ENCODE measurements at regions not wholly inside any gene's neighbourhood (a gene's known extent, or its start where the extent isn't known, plus 50 kb on each side); places are given as distances from the start of the nearest gene placed in this dataset.
"Not testable (repeated sequence)": the region's sequence is repeated elsewhere in the genome, so short reads cannot be mapped to it uniquely, and the experiment has no call there.

DNA sequence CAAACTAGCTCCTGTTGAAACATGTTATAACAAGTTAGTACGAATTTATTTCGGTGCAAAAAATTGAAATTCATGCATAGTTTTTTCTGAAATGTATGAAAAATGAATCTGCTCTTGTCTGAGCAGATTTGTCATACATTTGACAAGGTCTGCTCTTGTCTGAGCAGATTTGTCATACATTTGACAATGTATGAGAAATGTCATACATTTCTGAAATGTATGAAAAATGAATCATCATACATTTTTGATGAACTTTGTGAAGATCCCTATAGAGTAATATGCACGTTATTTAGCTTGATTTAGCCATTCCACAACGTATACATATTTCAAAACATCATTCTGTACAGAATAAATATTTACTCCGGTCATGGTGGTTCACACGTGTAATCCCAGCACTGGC lies 85.9 kb upstream of the PARP8 start:
- Mint-ChIP-seq H3K4me3 (no peak overlapping the region), H3K4me1 (peaks cover 44% of the 10 kb centered on the region), H3K36me3 (ENCODE audit: low read depth) (no peaks in the 10 kb centered on the region), H3K27me3 (ENCODE audit: low read depth, poor library complexity) (no peaks in the 10 kb centered on the region), H3K9me3 (no peaks in the 10 kb centered on the region), H3K27ac (no peak overlapping the region)
- TF ChIP-seq, protein P1, sequence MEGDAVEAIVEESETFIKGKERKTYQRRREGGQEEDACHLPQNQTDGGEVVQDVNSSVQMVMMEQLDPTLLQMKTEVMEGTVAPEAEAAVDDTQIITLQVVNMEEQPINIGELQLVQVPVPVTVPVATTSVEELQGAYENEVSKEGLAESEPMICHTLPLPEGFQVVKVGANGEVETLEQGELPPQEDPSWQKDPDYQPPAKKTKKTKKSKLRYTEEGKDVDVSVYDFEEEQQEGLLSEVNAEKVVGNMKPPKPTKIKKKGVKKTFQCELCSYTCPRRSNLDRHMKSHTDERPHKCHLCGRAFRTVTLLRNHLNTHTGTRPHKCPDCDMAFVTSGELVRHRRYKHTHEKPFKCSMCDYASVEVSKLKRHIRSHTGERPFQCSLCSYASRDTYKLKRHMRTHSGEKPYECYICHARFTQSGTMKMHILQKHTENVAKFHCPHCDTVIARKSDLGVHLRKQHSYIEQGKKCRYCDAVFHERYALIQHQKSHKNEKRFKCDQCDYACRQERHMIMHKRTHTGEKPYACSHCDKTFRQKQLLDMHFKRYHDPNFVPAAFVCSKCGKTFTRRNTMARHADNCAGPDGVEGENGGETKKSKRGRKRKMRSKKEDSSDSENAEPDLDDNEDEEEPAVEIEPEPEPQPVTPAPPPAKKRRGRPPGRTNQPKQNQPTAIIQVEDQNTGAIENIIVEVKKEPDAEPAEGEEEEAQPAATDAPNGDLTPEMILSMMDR (IDR thresholded peaks at IDR 0.05), result no peak
- no peak for DNase-seq

DNA sequence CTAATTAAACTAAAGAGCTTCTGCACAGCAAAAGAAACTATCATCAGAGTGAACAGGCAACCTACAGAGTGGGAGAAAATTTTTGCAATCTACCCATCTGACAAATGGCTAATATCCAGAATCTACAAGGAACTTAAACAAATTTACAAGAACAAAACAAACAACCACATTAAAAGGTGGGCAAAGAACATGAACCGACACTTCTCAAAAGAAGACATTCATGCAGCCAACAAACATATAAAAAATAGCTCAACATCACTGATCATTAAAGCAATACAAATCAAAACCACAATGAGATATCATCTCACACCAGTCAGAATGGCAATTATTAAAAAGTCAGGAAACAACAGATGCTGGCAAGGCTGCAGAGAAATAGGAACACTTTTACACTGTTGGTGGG lies 84.6 kb upstream of the PARP8 start:
- peaks cover 32% of the 10 kb centered on the region for H3K4me1 Mint-ChIP-seq
- not testable (repeated sequence) for DNase-seq; H3K9me3 Mint-ChIP-seq; H3K27me3 Mint-ChIP-seq (ENCODE audit: low read depth, poor library complexity); H3K36me3 Mint-ChIP-seq (ENCODE audit: low read depth); H3K27ac Mint-ChIP-seq; H3K4me3 Mint-ChIP-seq

- H3K4me1 Mint-ChIP-seq, result peaks cover 27% of the 10 kb centered on the region
- DNase-seq, result no peak
- no peaks in the 10 kb centered on the region for H3K9me3 Mint-ChIP-seq
- TF ChIP-seq, protein P1 (IDR thresholded peaks at IDR 0.05), result no peak
- H3K4me3 Mint-ChIP-seq, result no peak overlapping the region
- H3K36me3 Mint-ChIP-seq (ENCODE audit: low read depth), result no peaks in the 10 kb centered on the region
- H3K27me3 Mint-ChIP-seq (ENCODE audit: low read depth, poor library complexity), result no peaks in the 10 kb centered on the region
- H3K27ac Mint-ChIP-seq, result no peak overlapping the region
Measured at GRCh38 chr5:50582699-50583098, 83.7 kb upstream of the PARP8 start.

DNA sequence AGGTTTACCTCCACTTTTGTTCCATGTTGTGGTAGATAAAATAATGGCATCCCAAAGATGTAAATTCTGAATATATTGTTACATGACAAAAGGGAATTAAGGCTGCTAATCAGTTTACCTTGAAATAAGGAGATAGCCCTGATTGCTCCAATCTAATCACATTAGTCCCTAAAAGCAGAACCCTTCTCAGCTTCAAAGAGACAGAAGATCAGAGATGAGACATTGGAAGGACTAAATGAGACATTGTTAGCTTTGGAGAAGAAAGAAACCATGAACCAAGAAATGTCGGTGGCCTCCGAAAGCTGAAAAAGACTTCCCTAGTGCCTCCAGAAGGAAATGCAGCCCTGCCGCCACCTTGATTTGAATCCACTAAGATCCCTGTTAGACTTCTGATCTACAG lies 82.8 kb upstream of the PARP8 start:
- TF ChIP-seq, protein P1 (IDR thresholded peaks at IDR 0.05), result no peak
- H3K9me3 Mint-ChIP-seq, result no peaks in the 10 kb centered on the region
- no peak overlapping the region for H3K4me3 Mint-ChIP-seq
- peaks cover 4% of the 10 kb centered on the region for H3K27me3 Mint-ChIP-seq (ENCODE audit: low read depth, poor library complexity)
- no peaks in the 10 kb centered on the region for H3K36me3 Mint-ChIP-seq (ENCODE audit: low read depth)
- peaks cover 20% of the 10 kb centered on the region for H3K4me1 Mint-ChIP-seq
- H3K27ac Mint-ChIP-seq, result no peak overlapping the region
- DNase-seq, result no peak

- H3K27me3 Mint-ChIP-seq (ENCODE audit: low read depth, poor library complexity); H3K36me3 Mint-ChIP-seq (ENCODE audit: low read depth); H3K27ac Mint-ChIP-seq; H3K9me3 Mint-ChIP-seq; H3K4me3 Mint-ChIP-seq; DNase-seq: not testable (repeated sequence)
- peaks cover 33% of the 10 kb centered on the region for H3K4me1 Mint-ChIP-seq
Measured at GRCh38 chr5:50588471-50588870, 78.0 kb upstream of the PARP8 start.

DNA sequence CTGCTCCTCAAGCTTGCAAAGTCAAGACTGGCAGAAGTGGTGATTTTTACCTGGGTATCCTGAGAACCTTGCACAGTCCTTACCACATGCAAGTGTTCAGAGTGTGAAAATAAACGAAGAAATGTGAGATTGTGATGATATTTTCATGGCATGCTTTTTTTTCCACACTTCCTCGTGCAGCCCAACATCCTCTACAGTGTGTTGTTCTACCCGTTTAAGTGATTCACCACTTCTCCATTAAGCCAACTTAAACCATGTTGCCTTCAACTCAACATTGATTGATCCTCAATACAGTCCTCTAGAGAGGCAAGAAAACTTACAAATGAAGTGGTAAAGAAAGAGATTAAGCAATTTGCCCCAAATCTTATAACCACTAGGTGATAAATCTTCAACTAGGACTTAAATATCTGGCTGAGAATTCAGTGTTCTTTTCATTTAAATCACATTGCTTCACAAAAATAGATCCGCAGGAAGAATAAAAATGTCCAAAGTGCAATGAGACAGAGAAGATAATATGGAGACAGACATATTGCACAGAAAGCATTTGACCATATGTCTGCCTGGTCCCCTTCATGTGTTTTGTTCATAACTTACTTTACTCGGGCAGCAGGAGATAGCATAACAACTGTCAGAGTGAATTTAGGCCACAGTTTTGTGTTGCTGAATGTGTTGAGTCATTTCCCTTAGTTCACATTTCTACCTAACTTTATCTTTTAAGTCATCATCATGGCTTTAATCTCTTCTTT lies 75.8 kb upstream of the PARP8 start:
- DNase-seq; H3K27ac Mint-ChIP-seq; H3K27me3 Mint-ChIP-seq (ENCODE audit: low read depth, poor library complexity); H3K9me3 Mint-ChIP-seq; H3K36me3 Mint-ChIP-seq (ENCODE audit: low read depth); H3K4me3 Mint-ChIP-seq: not testable (repeated sequence)
- peaks cover 21% of the 10 kb centered on the region for H3K4me1 Mint-ChIP-seq

DNA sequence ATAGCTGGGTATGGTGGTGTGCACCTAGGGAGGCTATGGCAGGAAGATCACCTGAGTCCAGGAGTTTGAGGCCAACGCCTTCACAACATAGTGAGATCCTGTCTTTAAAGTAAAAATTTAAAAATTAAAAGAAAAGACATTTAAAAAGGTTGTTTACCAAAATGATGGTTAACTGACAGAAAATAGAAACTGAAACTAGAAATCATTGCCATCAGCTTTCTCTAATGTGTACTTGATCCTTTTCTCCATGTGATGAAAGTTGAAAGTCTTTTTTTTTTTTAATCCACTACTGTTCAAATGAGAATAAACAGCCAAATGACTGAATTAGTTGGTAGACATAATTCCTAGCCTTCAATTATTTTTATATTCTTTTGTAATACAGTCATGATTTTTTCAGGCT lies 75.1 kb upstream of the PARP8 start:
- H3K27ac Mint-ChIP-seq, DNase-seq: not testable (repeated sequence)
- peaks cover 21% of the 10 kb centered on the region for H3K4me1 Mint-ChIP-seq

DNA sequence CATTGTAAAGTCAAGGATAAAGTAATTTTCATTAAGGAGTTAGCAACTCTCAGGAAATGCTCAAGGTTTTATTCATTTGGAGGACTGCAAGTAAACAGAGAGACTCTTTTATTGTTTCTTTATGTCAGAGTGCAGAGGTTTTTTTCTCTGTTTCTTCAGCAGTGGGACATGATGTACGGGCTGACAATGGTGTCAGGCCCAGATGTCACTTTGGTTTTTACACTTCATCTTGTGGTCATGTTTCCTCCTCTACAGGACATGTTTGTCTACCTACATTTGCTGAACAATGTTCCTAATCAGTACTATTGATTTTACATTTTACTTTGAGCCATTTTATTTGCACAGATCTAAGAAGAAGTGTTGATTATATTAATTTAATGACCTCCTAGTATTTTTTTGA lies 72.8 kb upstream of the PARP8 start:
- TF ChIP-seq, protein P1 (IDR thresholded peaks at IDR 0.05), result no peak
- peaks cover 6% of the 10 kb centered on the region for H3K27me3 Mint-ChIP-seq (ENCODE audit: low read depth, poor library complexity)
- DNase-seq, result no peak
- H3K36me3 Mint-ChIP-seq (ENCODE audit: low read depth), result no peaks in the 10 kb centered on the region
- peaks cover 21% of the 10 kb centered on the region for H3K9me3 Mint-ChIP-seq
- H3K4me3 Mint-ChIP-seq, result no peak overlapping the region
- H3K4me1 Mint-ChIP-seq, result peaks cover 21% of the 10 kb centered on the region
- H3K27ac Mint-ChIP-seq, result peak overlapping the region; percentile 17

More for the DNA sequence above, 75.1 kb upstream of the PARP8 start:
- H3K9me3 Mint-ChIP-seq; H3K27me3 Mint-ChIP-seq (ENCODE audit: low read depth, poor library complexity); H3K36me3 Mint-ChIP-seq (ENCODE audit: low read depth); H3K4me3 Mint-ChIP-seq: not testable (repeated sequence)
